ENCODE measurements at regions not wholly inside any gene's neighbourhood (a gene's known extent, or its start where the extent isn't known, plus 50 kb on each side); places are given as distances from the start of the nearest gene placed in this dataset.

DNA sequence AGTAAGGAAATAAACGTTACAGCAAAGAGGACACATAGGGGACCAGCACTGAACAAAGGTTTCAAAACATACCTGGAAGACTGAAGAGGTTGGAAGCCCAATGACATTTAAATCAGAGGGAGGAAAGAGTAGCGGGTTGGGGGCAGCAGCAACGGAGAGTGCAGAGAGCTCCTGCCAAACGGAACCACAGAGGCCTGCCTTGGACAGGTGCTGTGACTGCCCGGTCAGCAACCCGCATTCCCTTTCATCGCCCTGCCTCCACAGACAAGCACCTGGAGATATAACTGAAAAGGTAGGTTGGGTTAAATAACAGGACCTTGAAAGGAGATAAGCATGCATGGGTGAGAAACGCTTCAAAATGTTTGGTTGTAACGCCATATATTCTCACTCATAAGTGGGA lies 92.8 kb upstream of the SLC38A4 start:
- Mint-ChIP-seq H3K36me3 (no peaks in the 10 kb centered on the region), H3K27ac (no peak overlapping the region), H3K27me3 (ENCODE audit: low read depth in 3 of 3) (peaks cover 3 to 15% (median 4%) of the 10 kb centered on the region in 3 donors), H3K4me1 (no peaks in the 10 kb centered on the region), H3K4me3 (no peak overlapping the region), H3K9me3 (no peaks in the 10 kb centered on the region)
- no peak for DNase-seq

- H3K27ac Mint-ChIP-seq, result no peak overlapping the region
These were observed 94.0 kb upstream of the SLC38A4 start for GRCh38 chr12:46919666-46920400.

DNA sequence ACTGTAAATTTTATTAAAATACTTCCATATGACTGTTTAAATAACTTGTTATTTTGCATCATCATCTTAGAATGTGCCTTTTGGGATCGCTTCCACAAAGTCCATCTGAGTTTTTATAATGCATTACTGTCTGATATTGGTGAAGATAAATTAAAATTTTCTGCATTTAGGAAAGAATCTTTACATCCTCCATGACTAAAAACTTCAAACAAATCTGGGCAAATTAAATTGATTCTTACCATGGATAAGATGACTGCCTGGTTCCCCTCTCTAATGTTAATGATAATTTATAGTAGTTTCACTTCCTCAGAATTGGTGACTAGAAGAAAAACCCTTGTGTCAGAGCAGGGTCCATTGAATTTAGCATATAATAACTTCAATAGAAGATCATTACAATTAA lies 94.7 kb upstream of the SLC38A4 start:
- no peak overlapping the region for H3K27ac Mint-ChIP-seq
- peaks cover 2 to 18% (median 2%) of the 10 kb centered on the region in 3 donors for H3K27me3 Mint-ChIP-seq (ENCODE audit: low read depth in 3 of 3)
- H3K4me3 Mint-ChIP-seq, result no peak overlapping the region
- no peak for DNase-seq
- H3K9me3 Mint-ChIP-seq, result no peaks in the 10 kb centered on the region
- no peaks in the 10 kb centered on the region for H3K36me3 Mint-ChIP-seq
- no peaks in the 10 kb centered on the region for H3K4me1 Mint-ChIP-seq

More at GRCh38 chr12:46919666-46920400, 94.0 kb upstream of the SLC38A4 start:
- DNase-seq, result no peak
- H3K9me3 Mint-ChIP-seq, result no peaks in the 10 kb centered on the region
- peaks cover 2 to 18% (median 3%) of the 10 kb centered on the region in 3 donors for H3K27me3 Mint-ChIP-seq (ENCODE audit: low read depth in 3 of 3)
- H3K36me3 Mint-ChIP-seq, result no peaks in the 10 kb centered on the region
- no peaks in the 10 kb centered on the region for H3K4me1 Mint-ChIP-seq
- H3K4me3 Mint-ChIP-seq, result no peak overlapping the region

DNA sequence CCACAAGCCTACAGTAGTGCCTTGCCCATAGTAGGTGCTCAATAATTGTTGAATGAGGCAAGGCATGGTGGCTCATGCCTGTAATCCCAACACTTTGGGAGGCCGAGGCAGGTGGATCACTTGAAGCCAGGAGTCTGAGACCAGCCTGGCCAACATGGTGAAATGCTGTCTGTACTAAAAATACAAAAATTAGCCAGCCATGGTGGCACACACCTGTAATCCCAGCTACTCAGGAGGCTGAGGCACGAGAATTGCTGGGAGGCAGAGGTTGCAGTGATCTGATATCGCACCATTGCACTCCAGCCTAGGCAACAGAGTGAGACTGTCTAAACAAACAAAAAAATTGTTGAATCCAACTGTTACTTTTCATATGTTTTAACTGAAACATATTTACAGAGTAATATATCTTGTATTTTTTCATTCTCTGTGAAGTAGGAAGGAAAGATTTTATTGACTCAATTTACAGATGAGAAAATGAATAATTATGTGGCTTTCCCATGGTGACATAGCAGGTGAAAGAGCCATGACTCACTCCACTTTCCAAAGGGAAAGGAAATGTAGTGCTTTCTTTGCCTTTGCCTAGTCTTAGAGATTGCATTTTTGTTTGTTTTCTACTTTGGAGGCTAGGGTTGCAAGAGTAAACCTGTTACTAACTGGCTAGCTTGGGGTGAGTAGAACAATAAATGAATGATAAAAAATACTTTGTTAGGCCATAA lies 95.4 kb upstream of the SLC38A4 start:
- Mint-ChIP-seq H3K27me3 (ENCODE audit: low read depth in 3 of 3) (peaks cover 2 to 22% (median 3%) of the 10 kb centered on the region in 3 donors), H3K4me3 (no peak overlapping the region), H3K27ac (no peak overlapping the region), H3K4me1 (no peaks in the 10 kb centered on the region), H3K9me3 (no peaks in the 10 kb centered on the region), H3K36me3 (no peaks in the 10 kb centered on the region)
- no peak for DNase-seq

DNA sequence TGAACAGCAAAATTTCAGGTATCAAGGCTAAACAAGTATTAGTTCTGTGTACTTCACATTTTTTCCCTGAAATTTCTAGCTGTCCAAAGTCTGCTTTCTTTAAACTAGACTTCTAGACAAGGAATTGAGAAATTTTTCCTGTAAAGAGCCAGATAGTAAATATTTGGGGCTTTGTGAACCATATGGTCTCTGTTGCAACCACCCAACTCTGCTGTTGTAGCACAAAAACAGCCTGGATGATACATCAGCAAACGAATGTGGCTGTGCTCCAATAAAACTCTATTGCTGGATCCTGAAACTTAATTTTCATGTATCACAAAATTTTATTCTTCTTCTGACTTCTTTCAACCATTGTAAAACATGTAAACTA lies 96.0 kb upstream of the SLC38A4 start:
- no peaks in the 10 kb centered on the region for H3K36me3 Mint-ChIP-seq
- H3K4me1 Mint-ChIP-seq, result no peaks in the 10 kb centered on the region
- no peak for DNase-seq
- no peak overlapping the region for H3K27ac Mint-ChIP-seq
- H3K4me3 Mint-ChIP-seq, result no peak overlapping the region
- H3K9me3 Mint-ChIP-seq, result no peaks in the 10 kb centered on the region
- H3K27me3 Mint-ChIP-seq (ENCODE audit: low read depth in 3 of 3), result peaks cover 2 to 22% (median 3%) of the 10 kb centered on the region in 3 donors

DNA sequence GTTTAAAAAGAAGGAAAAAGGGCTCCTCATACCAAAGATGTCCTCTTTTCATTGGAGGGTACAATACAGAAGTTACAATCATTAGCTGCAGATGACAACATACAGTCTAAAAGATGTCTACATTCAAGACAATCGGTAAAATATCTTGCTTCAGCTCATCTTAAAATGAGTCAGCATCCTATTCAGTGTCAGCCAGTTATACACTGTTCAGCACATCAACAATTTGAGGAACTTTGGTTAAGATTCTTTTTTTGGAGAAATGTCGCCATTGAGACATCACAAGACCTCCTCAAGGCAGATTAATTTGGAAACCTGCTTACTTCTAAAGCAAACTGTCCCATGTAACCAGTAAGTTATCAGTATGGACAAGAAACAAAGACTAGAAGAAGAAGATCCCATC lies 100.7 kb upstream of the SLC38A4 start:
- H3K27ac Mint-ChIP-seq, result no peak overlapping the region
- H3K4me3 Mint-ChIP-seq, result no peak overlapping the region
- no peak for DNase-seq
- H3K9me3 Mint-ChIP-seq, result no peaks in the 10 kb centered on the region
- no peaks in the 10 kb centered on the region for H3K4me1 Mint-ChIP-seq
- H3K36me3 Mint-ChIP-seq, result no peaks in the 10 kb centered on the region
- peaks cover 2 to 14% (median 3%) of the 10 kb centered on the region in 3 donors for H3K27me3 Mint-ChIP-seq (ENCODE audit: low read depth in 3 of 3)

- Mint-ChIP-seq H3K9me3 (no peaks in the 10 kb centered on the region), H3K4me1 (no peaks in the 10 kb centered on the region), H3K4me3 (no peak overlapping the region), H3K36me3 (no peaks in the 10 kb centered on the region), H3K27me3 (ENCODE audit: low read depth in 3 of 3) (peaks cover 5 to 11% (median 6%) of the 10 kb centered on the region in 3 donors), H3K27ac (no peak overlapping the region)
- DNase-seq, result no peak
These were observed 104.3 kb upstream of the SLC38A4 start for GRCh38 chr12:46930101-46930500.

DNA sequence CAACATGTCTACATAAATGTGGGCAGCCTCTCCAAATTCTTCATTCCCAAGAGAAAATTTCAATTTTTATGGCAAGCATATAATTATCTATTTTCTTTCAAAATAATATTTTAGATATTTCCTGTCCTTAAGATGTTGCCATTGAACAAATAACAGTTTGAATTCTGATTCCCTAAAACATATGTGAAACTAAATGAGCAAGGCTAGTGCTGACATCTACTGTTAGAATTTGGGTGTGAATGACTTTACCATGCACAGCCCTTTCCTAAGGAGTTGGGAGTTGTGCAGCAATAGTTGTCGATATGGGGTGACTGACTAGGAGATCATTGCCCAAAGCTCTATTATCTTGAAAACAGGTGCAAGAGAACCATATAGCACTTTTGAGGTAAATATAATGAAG lies 108.2 kb upstream of the SLC38A4 start:
- H3K36me3 Mint-ChIP-seq, result no peaks in the 10 kb centered on the region
- peak in 2 of 3 donors; percentile 6 to 14 for DNase-seq
- no peaks in the 10 kb centered on the region for H3K4me1 Mint-ChIP-seq
- peaks cover 2 to 9% (median 3%) of the 10 kb centered on the region in 3 donors for H3K27me3 Mint-ChIP-seq (ENCODE audit: low read depth in 3 of 3)
- H3K27ac Mint-ChIP-seq, result no peak overlapping the region
- no peak overlapping the region for H3K4me3 Mint-ChIP-seq
- no peaks in the 10 kb centered on the region for H3K9me3 Mint-ChIP-seq

- Mint-ChIP-seq H3K27me3 (ENCODE audit: low read depth in 3 of 3) (peaks cover 2 to 9% (median 3%) of the 10 kb centered on the region in 3 donors), H3K36me3 (no peaks in the 10 kb centered on the region), H3K9me3 (no peaks in the 10 kb centered on the region), H3K4me1 (no peaks in the 10 kb centered on the region), H3K27ac (no peak overlapping the region), H3K4me3 (no peak overlapping the region)
- DNase-seq, result no peak
These were observed 108.7 kb upstream of the SLC38A4 start for GRCh38 chr12:46934374-46935111.

DNA sequence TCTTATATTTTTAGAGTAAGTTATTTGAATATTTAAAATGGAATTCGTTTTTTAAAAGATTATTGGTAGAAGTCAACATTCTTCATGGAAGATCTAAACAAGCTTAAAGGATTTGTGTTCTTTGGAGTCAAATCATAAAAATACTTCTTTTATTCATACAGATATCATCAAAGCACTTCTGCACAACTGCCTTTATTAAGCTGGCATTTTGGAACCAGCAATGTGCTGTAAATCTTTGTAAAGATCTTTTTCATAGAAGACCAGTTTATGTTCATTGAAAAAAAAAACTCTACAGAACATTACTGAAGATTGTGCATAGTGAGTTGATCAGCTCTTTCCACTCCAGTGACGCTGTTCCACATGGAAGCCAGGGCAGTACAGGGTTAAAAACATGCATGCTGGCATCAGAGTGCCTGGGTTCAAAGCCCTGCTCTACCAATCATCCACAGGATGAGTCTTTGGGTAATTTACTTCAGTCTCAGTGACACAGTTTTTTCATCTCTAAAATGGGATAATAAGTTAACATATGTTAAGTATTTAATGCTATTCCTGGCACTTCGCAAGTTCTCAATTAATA lies 109.6 kb upstream of the SLC38A4 start:
- Mint-ChIP-seq H3K4me3 (no peak overlapping the region), H3K27me3 (ENCODE audit: low read depth in 3 of 3) (peaks cover 2 to 9% (median 3%) of the 10 kb centered on the region in 3 donors), H3K4me1 (no peaks in the 10 kb centered on the region), H3K36me3 (no peaks in the 10 kb centered on the region), H3K27ac (no peak overlapping the region), H3K9me3 (no peaks in the 10 kb centered on the region)
- DNase-seq, result no peak

DNA sequence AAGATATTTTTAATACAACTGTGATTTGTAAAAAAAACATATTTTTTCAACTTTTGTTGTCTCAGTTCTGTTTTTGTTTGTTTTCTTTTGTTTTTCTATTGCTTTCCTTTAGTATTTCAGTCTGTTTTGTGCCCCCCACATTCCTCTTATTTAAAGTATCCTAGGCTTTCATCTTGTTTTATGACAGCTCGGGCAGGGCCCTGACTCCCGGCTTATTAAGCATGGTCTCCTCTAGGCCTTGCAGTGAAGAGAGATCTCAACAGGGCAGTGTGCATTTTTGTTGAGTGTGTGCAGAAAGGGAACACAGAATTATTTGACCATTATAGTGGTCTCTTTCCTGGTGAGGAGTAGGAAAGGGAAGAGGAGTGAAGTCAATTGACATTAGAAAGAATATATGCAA lies 110.2 kb upstream of the SLC38A4 start:
- Mint-ChIP-seq H3K4me1 (no peaks in the 10 kb centered on the region), H3K27ac (no peak overlapping the region), H3K9me3 (no peaks in the 10 kb centered on the region), H3K36me3 (no peaks in the 10 kb centered on the region), H3K27me3 (ENCODE audit: low read depth in 3 of 3) (peaks cover 2 to 9% (median 3%) of the 10 kb centered on the region in 3 donors), H3K4me3 (no peak overlapping the region)
- no peak for DNase-seq

- no peaks in the 10 kb centered on the region for H3K36me3 Mint-ChIP-seq
- H3K4me3 Mint-ChIP-seq, result no peak overlapping the region
- peaks cover 0 to 9% (median 8%) of the 10 kb centered on the region in 3 donors for H3K27me3 Mint-ChIP-seq (ENCODE audit: low read depth in 3 of 3)
- H3K27ac Mint-ChIP-seq, result no peak overlapping the region
- H3K9me3 Mint-ChIP-seq, result no peaks in the 10 kb centered on the region
- no peaks in the 10 kb centered on the region for H3K4me1 Mint-ChIP-seq
- DNase-seq, result no peak
These were observed 112.4 kb upstream of the SLC38A4 start for GRCh38 chr12:46938071-46938678.

GRCh38 chr12:46941981-46942380 lies 116.2 kb upstream of the SLC38A4 start:
- Mint-ChIP-seq H3K27ac (no peak overlapping the region), H3K9me3 (no peaks in the 10 kb centered on the region), H3K4me3 (no peak overlapping the region), H3K36me3 (no peaks in the 10 kb centered on the region), H3K27me3 (ENCODE audit: low read depth in 3 of 3) (peaks cover 0 to 6% (median 2%) of the 10 kb centered on the region in 3 donors), H3K4me1 (no peaks in the 10 kb centered on the region)
- no peak for DNase-seq

Measured in immature natural killer cell (primary cell).